Ovary (tissue), 7 donors: ENCODE measurements at regions not wholly inside any gene's neighbourhood (a gene's known extent, or its start where the extent isn't known, plus 50 kb on each side); places are given as distances from the start of the nearest gene placed in this dataset.

Source experiments
- DNase-seq, 5 donors: peaks; one replicate each; pipeline ENCODE4 v3.0.0-alpha.2; 2019 to 2020
- H3K27ac ChIP-seq, 2 donors: fragments of 200-600 bp; one replicate each; pipeline versions ENCODE4 v1.5.1 to v1.8.0; 2019 to 2022
- H3K27me3 ChIP-seq: fragments of 200-600 bp; one replicate; pipeline ENCODE4 v1.8.0; 2022
- H3K36me3 ChIP-seq: fragments of 200-600 bp; sonication (generic); one replicate; pipeline ENCODE4 v1.5.1; 2019
- H3K4me1 ChIP-seq: one replicate; pipeline ENCODE4 v1.8.1; 2013; ENCODE audit warnings: mild to moderate bottlenecking, moderate library complexity; ENCODE audit not compliant: insufficient read depth
- H3K4me3 ChIP-seq: fragments of 200-600 bp; sonication (generic); one replicate; pipeline ENCODE4 v1.5.1; 2017
- H3K9me3 ChIP-seq, 2 donors: fragments of 200-600 bp in 1 of 2; sonication (generic) in 1 of 2; one replicate each; pipeline versions ENCODE4 v1.5.1 to v1.8.1; 2013 to 2019; ENCODE audit warnings: mild to moderate bottlenecking in 1 of 2, moderate library complexity in 1 of 2
- EP300 ChIP-seq: sonication (generic); formaldehyde crosslinking; IDR thresholded peaks from one replicate; pipeline ENCODE4 v1.6.1; 2017; ENCODE audit warnings: antibody characterized with exemption
- POLR2A ChIP-seq: fragments of 450-650 bp; IDR thresholded peaks from one replicate; pipeline ENCODE4 v1.6.1; 2017; ENCODE audit warnings: antibody characterized with exemption, mild to moderate bottlenecking, moderate library complexity
- WGBS, 3 donors: extraction: QIAGEN DNeasy Blood & Tissue Kit in 1 of 3; methylation state at CpG; one replicate each; pipeline versions ENCODE4 v1.1.5 to v1.1.7; 2013 to 2017; 5-methylcytosine and 5-hydroxymethylcytosine counted together
- intact Hi-C, 4 donors: fragments of 100-400 bp; cut with DNase I; formaldehyde crosslinking; loops; one replicate each; pipeline versions ENCODE4 v1.11.0 to v1.15.1; 2022 to 2023
- TF ChIP-seq, protein P1 (sequence below), 3 donors: fragments of 450-650 bp in 2 of 3; fragments of 200-600 bp in 1 of 3; IDR thresholded peaks; one replicate each; pipeline versions ENCODE4 v1.5.1 to v1.8.0; 2016 to 2022; ENCODE audit warnings: antibody characterized with exemption in 3 of 3, mild to moderate bottlenecking in 1 of 3
- donor health status: DM: no; HTN: no; CAD: no; lungs with moderate emphysema.
- donor health status: DM: no; HTN: no; CAD: no.
- donor health status: Bipolar disorder and iron deficiency.
- donor health status: DM: no; HTN: no; CAD: no.
- donor health status: DM: yes; HTN: yes; CAD: no.

DNA sequence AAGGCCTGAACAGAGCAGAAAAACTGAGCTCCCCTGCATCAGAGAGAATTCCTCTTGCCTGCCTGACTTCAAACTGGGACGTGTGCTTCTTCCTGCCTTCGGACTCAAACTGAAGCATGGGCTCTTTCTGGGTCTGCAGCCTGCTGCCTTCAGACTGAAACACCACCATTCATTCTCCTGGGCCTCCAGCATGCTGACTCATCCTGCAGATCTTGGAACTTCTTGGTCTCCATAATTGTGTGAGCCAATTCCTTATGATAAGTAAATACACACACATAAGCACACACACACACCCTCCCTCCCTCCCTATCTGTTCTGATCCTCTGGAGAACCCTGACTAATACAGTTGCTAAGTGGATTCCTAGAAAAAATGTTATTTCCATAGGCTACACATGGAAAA lies 874.3 kb upstream of the EEF2KMT start:
- TF ChIP-seq, protein P1, sequence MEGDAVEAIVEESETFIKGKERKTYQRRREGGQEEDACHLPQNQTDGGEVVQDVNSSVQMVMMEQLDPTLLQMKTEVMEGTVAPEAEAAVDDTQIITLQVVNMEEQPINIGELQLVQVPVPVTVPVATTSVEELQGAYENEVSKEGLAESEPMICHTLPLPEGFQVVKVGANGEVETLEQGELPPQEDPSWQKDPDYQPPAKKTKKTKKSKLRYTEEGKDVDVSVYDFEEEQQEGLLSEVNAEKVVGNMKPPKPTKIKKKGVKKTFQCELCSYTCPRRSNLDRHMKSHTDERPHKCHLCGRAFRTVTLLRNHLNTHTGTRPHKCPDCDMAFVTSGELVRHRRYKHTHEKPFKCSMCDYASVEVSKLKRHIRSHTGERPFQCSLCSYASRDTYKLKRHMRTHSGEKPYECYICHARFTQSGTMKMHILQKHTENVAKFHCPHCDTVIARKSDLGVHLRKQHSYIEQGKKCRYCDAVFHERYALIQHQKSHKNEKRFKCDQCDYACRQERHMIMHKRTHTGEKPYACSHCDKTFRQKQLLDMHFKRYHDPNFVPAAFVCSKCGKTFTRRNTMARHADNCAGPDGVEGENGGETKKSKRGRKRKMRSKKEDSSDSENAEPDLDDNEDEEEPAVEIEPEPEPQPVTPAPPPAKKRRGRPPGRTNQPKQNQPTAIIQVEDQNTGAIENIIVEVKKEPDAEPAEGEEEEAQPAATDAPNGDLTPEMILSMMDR (IDR thresholded peaks at IDR 0.05), result no peak
- no peak for TF ChIP-seq POLR2A
- no peak for TF ChIP-seq EP300
- Histone ChIP-seq H3K4me1 (no peaks in the 10 kb centered on the region), H3K9me3 (no peaks in the 10 kb centered on the region), H3K36me3 (no peaks in the 10 kb centered on the region), H3K27me3 (no peaks in the 10 kb centered on the region), H3K27ac (no peak overlapping the region), H3K4me3 (no peak overlapping the region)
- WGBS, 3 donors, result 69 to 73% (median 71%) methylated on average over 2 of the region's 2 CpGs
- intact Hi-C loops, result no loop called here
- DNase-seq, result no peak

DNA sequence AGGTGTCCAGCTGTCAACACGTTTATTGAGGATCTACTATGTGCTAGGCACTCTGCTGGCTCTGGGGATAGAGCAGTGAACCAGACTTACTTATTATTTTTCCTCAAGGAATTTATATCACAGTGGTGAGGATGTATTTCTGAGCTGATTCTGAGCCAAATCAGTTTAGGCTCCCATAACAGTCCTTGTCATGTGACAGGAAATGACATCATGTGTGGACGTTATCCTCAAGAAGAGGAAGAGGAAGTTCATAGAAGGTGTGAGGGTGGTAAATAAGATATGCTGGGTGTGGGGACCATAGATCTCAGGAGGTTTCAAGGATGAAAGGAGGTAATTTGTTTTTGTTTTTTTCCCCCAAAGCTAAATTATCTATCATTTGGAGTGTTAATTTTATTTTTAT lies 873.5 kb upstream of the EEF2KMT start:
- intact Hi-C loops, result no loop called here
- TF ChIP-seq POLR2A, result no peak
- no peak for TF ChIP-seq EP300
- TF ChIP-seq, protein P1 (IDR thresholded peaks at IDR 0.05), result no peak
- H3K9me3 ChIP-seq, result no peaks in the 10 kb centered on the region
- no peaks in the 10 kb centered on the region for H3K27me3 ChIP-seq
- H3K4me1 ChIP-seq, result no peaks in the 10 kb centered on the region
- no peaks in the 10 kb centered on the region for H3K36me3 ChIP-seq
- H3K4me3 ChIP-seq, result no peak overlapping the region
- DNase-seq, result no peak
- 57 to 66% (median 64%) methylated on average over 2 of the region's 2 CpGs for WGBS, 3 donors
- H3K27ac ChIP-seq, result no peak overlapping the region

DNA sequence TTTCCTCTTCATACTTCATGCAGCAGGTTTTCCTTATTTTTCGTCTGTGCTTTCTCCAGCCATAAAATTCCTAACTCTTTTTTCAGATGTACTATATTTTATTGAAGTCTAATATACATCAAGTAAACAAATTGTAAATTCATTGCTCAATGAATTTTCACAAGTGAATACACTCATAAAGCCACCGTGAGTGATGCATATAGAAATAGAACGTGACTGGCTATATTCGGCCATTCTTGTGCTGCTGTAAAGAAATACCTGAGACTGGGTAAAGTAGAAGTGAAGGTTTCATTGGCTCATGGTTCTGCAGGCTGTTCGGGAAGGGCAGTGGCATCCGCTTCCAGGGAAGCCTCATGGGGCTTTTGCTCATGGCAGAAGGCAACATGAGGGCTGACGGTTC lies 868.4 kb upstream of the EEF2KMT start:
- Histone ChIP-seq H3K36me3 (no peaks in the 10 kb centered on the region), H3K4me3 (no peak overlapping the region), H3K27me3 (no peaks in the 10 kb centered on the region), H3K27ac (no peak overlapping the region), H3K4me1 (no peaks in the 10 kb centered on the region), H3K9me3 (no peaks in the 10 kb centered on the region)
- no peak for TF ChIP-seq EP300
- TF ChIP-seq, protein P1 (IDR thresholded peaks at IDR 0.05), result no peak
- WGBS, 3 donors, result 64 to 73% (median 65%) methylated on average over 7 of the region's 7 CpGs
- intact Hi-C loops, result no loop called here
- DNase-seq, result no peak

DNA sequence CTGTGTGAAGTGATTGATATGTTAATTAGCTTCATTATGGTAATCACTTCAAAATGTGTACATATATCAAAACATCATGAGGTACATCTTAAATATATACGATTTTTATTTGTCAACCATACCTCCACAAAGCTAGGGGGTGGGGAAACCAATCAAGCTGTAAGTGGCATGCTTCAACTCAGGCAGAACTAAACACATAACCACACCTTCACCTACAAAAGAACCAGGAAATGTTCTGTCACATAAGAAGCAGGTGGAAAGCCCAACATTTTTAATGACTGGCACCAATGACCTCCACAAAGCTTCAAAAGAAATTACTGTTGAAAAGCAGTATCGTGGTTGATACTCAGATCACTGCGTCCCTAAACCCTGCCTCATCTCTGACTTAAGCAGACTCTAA lies 867.7 kb upstream of the EEF2KMT start:
- TF ChIP-seq, protein P1 (IDR thresholded peaks at IDR 0.05), result no peak
- TF ChIP-seq EP300 (no peak), POLR2A (no peak)
- WGBS, 3 donors, result 78 to 81% (median 80%) methylated on average over 3 of the region's 3 CpGs

DNA sequence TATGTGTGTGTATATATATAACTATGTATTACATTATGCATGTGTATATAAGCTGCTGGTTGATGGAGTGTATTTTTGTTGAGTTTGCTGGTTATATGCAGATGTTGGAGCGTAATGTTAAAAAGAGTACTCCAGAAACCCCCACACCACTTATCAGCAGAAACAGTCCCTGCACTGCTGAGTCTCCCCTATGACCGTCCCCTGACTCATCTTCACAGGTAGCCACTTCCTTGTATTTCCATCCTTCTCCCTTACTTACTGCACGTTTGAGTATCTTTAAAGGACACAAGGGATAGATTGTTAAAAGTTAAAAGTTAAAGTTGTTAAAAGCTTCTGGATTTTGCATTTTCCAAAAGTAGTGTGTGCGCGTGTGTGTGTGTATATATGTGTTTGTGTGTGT lies 853.9 kb upstream of the EEF2KMT start:
- 79 to 83% (median 82%) methylated on average over 5 of the region's 5 CpGs for WGBS, 3 donors
- no peaks in the 10 kb centered on the region for H3K9me3 ChIP-seq
- H3K36me3 ChIP-seq, result no peaks in the 10 kb centered on the region
- intact Hi-C loops, result no loop called here
- no peaks in the 10 kb centered on the region for H3K4me1 ChIP-seq
- H3K27ac ChIP-seq, result no peak overlapping the region
- H3K4me3 ChIP-seq, result no peak overlapping the region
- TF ChIP-seq POLR2A, result no peak
- TF ChIP-seq, protein P1 (IDR thresholded peaks at IDR 0.05), result no peak
- no peak for TF ChIP-seq EP300
- H3K27me3 ChIP-seq, result no peaks in the 10 kb centered on the region
- no peak for DNase-seq

More for the DNA sequence above, 867.7 kb upstream of the EEF2KMT start:
- H3K4me3 ChIP-seq, result no peak overlapping the region
- H3K4me1 ChIP-seq, result no peaks in the 10 kb centered on the region
- H3K27me3 ChIP-seq, result no peaks in the 10 kb centered on the region
- H3K9me3 ChIP-seq, result no peaks in the 10 kb centered on the region
- no peak for DNase-seq
- H3K36me3 ChIP-seq, result no peaks in the 10 kb centered on the region
- H3K27ac ChIP-seq, result no peak overlapping the region
- intact Hi-C loops, result no loop called here
